ENCODE measurements at regions not wholly inside any gene's neighbourhood (a gene's known extent, or its start where the extent isn't known, plus 50 kb on each side); places are given as distances from the start of the nearest gene placed in this dataset.

DNA sequence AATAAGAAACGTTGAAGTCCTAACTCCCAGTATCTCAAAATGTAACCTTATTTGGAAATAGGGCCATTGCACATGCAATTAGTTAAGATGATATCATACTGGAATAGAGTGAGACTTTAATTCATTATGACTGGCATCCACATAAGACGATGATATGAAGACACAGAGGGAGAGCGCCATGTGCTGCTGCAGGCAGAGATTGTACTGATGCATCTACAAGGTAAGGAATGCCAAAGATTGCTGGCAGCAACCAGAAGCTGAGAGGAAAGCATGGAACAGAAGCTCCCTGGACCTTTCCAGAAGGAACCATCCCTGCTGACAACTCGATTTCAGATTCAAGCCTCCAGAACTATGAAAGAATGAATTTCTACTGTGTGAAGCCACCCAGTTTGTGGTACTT, 697.0 kb upstream of the INTU start:
- no peak for TF ChIP-seq EZH2 (IDR thresholded peaks at IDR 0.05; ENCODE audit: insufficient read depth, poor library complexity, severe bottlenecking)
- TF ChIP-seq EZH2phosphoT487 (IDR thresholded peaks at IDR 0.05; ENCODE audit: insufficient read depth, low read depth): no peak

Measured in GM23248 (cell line).